HPDE6-E6E7 (cell line): ENCODE measurements at regions not wholly inside any gene's neighbourhood (a gene's known extent, or its start where the extent isn't known, plus 50 kb on each side); places are given as distances from the start of the nearest gene placed in this dataset.
A peak's percentile ranks its signal among the peaks of the same experiment; 100 is the strongest.
"Not testable (repeated sequence)": the region's sequence is repeated elsewhere in the genome, so short reads cannot be mapped to it uniquely, and the experiment has no call there.

Experiments used
- DNase-seq: peaks from one replicate; pipeline ENCODE4 v3.0.0; 2011; ENCODE audit warnings: missing footprints; ENCODE audit errors: extremely low spot score

DNA sequence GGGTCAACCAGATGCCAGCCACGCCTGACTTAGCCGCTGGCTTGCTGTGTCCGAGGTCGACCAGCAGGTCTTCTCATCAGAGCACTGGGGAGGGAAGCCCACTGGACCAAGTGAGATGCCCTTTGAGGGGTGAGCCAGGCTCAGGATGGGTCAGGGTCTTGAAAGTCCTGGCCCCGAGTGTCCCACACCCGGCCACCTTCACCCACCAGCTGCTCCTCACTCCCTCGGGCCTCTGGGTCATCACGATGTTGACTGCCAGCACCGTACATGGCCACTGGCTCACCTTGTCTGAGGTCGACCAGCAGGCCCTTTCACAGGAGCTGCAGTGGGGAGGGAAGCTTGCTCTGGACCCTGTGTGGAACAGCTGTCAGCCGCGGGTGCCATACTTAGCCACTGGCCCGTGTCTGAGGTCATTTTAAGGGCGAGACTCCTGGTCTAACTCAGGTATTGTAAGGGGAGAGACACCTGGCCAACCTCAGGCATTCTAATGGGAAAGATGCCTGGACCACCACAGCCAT is 1361.3 kb downstream of the UQCRFS1 start:
- DNase-seq, result no peak

- DNase-seq, result no peak
Measured at GRCh38 chr19:27851002-27851481, 1361.9 kb downstream of the UQCRFS1 start.

GRCh38 chr19:27846944-27847343 is 1366.0 kb downstream of the UQCRFS1 start:
- DNase-seq, result no peak

GRCh38 chr19:27844261-27844660 is 1368.7 kb downstream of the UQCRFS1 start:
- DNase-seq, result no peak

DNA sequence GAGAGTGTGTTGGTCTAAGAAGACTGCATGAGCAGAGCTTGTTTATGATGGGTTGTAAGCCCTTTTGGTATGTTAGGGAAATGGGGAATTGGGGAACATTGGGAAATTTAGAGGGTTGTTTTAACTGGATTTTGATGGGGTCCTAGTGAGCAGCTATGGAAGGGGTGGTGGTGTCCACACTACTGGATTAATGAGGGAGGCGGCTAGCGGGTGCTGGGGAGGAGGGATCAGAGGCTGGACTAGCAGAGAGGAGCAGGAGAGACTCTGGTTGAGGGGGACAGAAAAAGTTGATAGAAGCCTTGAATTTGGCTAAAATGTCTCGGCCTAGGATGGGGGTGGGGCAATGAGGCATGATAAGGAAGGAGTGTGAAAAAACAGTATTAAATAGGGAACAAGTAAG is 1369.1 kb downstream of the UQCRFS1 start:
- DNase-seq, result no peak

DNA sequence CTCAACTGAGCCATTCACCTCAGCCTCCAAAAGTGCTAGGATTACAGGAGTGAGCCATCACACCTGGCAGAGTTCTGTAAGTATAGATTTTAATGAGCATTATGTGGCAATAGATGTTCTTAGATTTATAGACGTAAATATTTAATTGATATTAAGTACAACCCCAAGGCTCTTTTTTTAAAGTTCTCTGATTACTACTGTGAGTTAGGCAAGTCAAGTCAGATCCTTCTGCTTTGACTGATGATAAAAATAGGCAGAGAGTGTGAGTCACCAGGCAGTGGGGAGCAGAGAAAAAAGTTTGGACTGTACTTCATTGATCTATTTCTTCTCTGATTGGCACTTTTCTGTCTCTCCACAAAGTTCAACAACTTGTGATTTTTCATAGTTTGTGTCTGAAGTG is 1379.9 kb downstream of the UQCRFS1 start:
- peak; percentile 50 for DNase-seq

DNA sequence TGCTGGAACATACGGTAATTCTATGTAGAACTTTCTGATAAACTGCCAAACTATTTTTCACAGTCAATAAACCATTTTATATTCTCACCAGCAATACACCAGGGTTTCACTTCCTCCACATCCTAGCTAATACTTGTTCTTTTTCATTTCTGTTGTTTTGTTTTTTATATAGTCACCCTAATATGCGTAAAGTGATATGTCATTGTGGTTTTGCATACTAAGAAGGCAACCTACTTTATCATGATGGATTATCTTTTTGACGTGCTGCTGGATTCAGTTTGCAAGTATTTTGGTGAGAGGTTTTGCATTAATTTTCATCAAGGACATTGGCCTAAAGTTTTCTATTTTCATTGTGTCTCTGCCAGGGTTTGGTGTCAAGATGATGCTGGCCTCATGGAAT is 1384.1 kb downstream of the UQCRFS1 start:
- no peak for DNase-seq

DNA sequence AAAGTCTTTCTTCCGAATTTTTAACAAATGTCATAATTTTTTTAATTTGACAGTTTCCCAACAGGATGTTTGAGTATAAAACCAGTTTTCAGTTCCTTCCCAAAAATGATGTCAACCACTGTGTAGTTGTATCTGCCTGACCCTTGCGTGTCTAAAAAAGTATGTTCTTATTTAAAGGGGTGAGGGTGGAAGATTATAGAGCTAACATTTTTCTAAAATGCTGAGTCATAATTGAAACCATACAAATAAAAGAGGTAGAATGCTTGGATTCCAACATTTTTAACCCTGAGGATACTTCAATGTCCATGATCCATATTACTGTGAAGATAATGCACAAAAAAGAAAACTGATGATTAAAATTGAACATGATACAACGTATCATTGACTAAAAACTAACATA is 1388.8 kb downstream of the UQCRFS1 start:
- DNase-seq, result no peak

DNA sequence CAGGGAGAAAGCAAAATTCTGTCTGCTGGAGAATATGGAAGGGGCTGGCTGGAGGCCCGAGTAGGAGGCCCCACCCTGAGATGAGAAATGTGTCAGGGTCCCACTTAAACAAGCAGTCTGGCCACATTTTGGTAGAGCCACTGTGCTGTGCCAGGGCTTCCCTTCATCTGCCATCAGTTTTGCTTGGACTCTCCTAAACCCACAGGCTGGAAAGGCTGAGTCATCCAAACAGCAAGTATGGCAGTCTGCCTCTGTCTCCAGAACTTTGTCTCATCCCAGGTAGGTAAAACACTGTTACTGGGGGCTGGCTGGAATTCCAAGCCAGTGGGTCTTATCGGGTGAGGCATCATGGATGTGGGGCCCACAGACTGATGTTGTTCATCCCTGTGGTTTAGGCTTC is 1390.6 kb downstream of the UQCRFS1 start:
- DNase-seq, result no peak

DNA sequence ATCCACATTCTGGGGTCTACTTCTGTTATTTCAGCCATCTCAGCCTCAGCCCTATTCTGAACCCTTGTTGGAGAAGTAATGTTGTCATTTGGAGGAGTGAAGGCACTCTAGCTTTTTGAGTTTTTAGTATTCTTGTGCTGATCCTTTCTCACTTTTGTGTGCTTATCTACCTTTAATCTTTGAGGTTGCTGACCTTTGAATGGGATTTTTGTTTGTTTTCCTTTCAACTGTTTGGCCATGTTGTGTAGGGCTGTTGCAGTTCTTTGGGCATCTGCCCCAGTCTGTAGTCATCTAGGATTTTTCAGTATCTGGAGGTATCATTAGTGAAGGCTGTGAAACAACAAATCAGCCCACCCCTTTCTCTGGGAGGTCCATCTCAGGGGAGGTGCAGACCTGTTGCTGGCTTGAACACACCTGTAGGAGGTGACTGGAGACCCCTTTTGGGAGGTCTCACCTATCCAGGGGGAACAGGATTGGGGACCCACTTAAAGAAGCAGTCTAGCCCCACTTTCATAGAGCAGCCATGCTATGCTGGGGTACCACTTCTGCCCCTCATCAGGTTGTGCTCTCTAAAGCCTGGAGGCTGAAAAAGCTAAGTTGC is 1391.4 kb downstream of the UQCRFS1 start:
- DNase-seq, result no peak

DNA sequence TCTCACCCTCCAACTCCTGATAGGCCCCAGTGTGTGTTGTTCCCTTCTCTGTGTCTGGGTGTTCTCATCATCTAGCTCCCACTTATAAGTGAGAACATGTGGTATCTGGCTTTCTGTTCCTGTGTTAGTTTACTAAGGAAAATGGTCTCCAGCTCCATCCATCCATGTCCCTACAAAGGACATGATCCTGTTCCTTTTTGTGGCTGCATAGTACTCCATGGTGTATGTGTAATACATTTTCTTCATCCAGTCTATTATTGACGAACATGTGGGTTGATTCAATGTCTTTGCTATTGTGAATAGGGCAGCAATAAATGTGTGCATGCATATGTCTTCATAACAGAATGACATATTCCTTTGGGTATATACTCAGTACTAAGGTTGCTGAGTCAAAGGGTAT is 1397.0 kb downstream of the UQCRFS1 start:
- no peak for DNase-seq

- DNase-seq, result not testable (repeated sequence)
Measured at GRCh38 chr19:27814834-27815233, 1398.1 kb downstream of the UQCRFS1 start.

- not testable (repeated sequence) for DNase-seq
Measured at GRCh38 chr19:27814274-27814673, 1398.7 kb downstream of the UQCRFS1 start.

DNA sequence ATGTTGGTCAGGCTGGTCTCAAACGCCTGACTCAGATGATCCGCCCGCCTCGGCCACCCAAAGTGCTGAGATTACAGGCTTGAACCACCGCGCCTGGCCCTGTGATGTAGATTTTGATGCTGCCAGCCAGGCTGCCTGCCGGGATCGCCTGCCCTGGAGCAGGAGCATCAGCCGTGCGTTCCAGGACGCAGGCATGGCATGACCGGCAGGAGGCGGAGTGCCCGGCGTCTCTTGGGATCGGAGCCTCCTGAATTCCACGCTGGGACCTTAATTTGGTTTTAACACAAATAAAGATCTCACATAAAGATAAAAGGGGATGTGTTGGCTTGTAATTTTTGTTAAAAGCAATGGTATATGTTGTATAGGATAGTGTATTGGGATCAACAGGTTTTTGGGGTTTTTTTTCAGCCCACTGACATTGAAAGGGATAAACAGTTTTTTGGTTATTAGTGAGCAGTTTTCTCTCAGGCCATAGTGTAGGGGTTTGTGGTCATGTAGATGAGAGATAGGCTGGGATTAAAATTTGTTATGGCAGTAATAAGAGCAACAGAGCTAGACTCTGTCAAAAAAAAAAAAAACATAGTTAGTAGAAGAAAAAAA is 1406.4 kb downstream of the UQCRFS1 start:
- DNase-seq, result no peak

DNA sequence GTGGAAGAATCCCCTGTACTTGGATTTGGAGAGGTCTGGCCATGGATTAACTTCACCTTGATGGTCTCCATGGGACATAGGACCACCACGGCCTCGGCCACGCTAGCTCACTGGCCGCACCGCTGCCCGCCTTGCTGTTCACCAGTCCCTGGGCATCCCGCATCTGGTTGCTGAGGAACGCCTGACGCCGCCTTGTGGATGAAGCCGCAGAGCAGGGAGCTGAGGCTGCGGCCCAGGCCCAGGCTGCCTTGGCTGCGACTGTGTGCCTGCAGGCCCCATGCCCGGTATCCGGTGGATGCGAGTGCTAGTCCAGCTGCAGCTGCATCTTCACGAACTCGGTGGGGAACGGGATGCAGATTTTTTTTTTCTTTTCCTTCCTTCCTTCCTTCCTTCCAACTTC is 1407.1 kb downstream of the UQCRFS1 start:
- DNase-seq, result no peak

DNA sequence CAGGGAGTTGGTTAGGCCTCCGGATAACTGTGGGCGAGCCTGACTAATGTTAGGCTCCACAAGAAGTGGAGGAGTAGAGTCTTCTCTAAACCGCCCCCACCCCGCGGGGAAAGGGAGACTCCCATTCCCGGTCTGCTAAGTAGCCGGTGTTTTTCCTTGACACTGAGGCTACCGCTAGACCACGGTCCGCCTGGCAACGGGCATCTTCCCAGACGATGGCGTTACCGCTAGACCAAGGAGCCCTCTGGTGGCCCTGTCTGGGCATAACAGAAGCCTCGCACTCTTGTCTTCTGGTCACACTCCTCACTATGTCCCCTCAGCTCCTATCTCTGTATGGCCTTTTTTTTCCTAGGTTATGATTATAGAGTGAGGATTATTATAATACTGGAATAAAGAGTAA is 1410.7 kb downstream of the UQCRFS1 start:
- not testable (repeated sequence) for DNase-seq

DNA sequence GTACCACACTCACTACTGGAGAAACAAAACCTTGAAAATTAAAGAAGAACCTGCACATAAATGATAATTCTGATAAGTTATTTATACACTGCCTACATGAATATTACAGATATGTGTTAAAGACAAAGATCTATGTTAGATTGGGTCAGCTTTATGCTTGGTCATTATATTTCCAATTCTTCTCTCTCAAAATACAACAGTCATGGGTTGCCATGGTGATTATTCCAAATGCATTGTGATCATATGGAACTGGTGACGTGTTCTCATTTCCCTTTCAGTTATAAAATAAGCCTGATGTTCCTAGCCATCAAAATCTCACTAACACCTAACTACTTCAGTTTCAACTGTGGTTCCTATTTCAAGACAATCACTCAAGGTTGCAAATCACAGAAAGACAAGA is 1416.4 kb downstream of the UQCRFS1 start:
- DNase-seq, result no peak

DNA sequence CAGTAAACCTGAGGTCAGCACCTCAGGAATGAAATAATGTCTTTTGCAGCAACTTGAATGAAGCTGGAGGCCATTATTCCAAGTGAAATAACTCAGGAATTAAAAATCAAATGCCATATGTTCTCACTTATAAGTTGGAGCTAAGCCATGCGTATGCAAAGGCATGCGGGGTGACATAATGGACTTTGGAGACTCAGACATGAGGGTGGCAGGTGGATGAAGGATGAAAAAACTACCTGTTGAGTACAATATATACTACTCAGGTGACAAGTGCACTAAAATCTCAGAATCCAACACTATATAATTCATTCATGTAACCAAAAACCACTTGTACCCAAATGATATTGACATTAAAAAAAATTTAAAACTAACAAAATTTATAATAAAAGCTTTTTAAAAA is 1416.9 kb downstream of the UQCRFS1 start:
- DNase-seq, result no peak

GRCh38 chr19:27795369-27795768 is 1417.6 kb downstream of the UQCRFS1 start:
- DNase-seq, result no peak

- DNase-seq, result peak; percentile 10
Measured at GRCh38 chr19:27794494-27795042, 1418.4 kb downstream of the UQCRFS1 start.

- peak; percentile 94 for DNase-seq
Measured at GRCh38 chr19:27793644-27794493, 1419.1 kb downstream of the UQCRFS1 start.

GRCh38 chr19:27793128-27793643 is 1419.8 kb downstream of the UQCRFS1 start:
- DNase-seq, result peak; percentile 84
